ENCODE measurements at regions not wholly inside any gene's neighbourhood (a gene's known extent, or its start where the extent isn't known, plus 50 kb on each side); places are given as distances from the start of the nearest gene placed in this dataset.
A peak's percentile ranks its signal among the peaks of the same experiment; 100 is the strongest.

DNA sequence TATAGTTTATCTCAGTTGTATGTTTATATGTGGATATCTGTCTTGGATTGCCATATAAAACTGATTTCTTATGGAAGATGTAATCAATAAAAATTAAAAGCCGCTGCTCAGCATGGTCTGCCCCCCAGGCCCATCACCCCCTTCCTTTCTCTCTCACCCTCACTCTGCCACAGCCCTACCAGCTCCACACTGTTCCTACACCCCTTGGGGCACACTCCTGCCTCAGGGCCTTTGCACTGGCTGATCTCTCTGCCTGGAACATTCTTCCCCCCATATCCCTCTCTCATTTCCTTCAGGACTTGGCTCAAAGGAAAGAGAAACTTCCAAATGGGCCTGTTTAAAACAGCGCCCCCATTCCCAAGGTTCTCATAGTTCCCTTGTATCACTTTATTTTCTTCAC lies 63.1 kb downstream of the LRRC32 start:
- intact Hi-C loops (cut with DNase I; ENCODE audit: low total_unique reads): no loop called here
- Histone ChIP-seq H3K4me1 (peaks cover 0 to 7% of the 10 kb centered on the region in 2 donors), H3K27ac (no peak overlapping the region), H3K27me3 (no peaks in the 10 kb centered on the region), H3K36me3 (no peaks in the 10 kb centered on the region), H3K4me3 (no peak overlapping the region), H3K9me3 (no peaks in the 10 kb centered on the region)
- TF ChIP-seq, protein P1, sequence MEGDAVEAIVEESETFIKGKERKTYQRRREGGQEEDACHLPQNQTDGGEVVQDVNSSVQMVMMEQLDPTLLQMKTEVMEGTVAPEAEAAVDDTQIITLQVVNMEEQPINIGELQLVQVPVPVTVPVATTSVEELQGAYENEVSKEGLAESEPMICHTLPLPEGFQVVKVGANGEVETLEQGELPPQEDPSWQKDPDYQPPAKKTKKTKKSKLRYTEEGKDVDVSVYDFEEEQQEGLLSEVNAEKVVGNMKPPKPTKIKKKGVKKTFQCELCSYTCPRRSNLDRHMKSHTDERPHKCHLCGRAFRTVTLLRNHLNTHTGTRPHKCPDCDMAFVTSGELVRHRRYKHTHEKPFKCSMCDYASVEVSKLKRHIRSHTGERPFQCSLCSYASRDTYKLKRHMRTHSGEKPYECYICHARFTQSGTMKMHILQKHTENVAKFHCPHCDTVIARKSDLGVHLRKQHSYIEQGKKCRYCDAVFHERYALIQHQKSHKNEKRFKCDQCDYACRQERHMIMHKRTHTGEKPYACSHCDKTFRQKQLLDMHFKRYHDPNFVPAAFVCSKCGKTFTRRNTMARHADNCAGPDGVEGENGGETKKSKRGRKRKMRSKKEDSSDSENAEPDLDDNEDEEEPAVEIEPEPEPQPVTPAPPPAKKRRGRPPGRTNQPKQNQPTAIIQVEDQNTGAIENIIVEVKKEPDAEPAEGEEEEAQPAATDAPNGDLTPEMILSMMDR (IDR thresholded peaks at IDR 0.05): no peak
- no peak for TF ChIP-seq POLR2A (IDR thresholded peaks at IDR 0.05)
- no peak for TF ChIP-seq POLR2AphosphoS5 (IDR thresholded peaks at IDR 0.05)
- DNase-seq (ENCODE audit: low spot score in 2 of 2): no peak

DNA sequence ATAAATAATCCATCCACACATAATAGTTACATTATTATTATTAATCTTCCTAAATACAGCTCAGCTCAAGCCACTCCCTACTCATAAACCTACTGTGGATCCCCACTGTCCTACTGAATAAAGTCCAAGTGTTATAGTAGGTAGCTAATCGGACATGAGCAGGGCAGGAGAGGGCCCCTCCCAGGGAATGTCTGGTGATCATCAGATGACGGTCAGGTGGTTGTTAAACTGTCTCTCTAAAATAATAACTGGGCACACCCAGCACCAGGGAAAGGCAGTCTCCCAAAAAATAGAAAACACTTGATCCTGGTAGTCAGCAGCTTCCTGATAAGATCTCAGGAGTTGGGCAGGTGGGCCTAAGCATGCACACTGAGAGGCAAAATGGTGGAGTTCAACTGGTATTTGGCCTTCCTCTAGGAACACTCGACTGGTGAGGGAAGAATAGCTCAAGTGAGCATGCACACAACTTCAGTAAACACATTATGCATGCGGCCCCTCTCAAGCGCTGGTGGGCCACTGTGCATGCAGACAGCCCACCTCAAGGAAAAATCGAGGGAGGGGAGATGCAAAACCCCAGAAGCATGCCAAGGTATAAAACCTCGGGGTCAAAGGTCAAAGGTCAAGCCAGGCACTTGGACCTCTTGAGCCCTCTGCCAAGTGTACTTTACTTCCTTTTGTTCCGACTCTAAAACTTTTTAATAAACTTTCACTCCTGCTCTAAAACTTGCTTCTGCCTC lies 65.0 kb downstream of the LRRC32 start:
- no peaks in the 10 kb centered on the region for H3K9me3 ChIP-seq
- H3K36me3 ChIP-seq: no peaks in the 10 kb centered on the region
- TF ChIP-seq POLR2A (IDR thresholded peaks at IDR 0.05) (no peak), POLR2AphosphoS5 (IDR thresholded peaks at IDR 0.05) (no peak)
- TF ChIP-seq, protein P1 (IDR thresholded peaks at IDR 0.05): no peak
- H3K27me3 ChIP-seq: no peaks in the 10 kb centered on the region
- H3K4me3 ChIP-seq: no peak overlapping the region
- intact Hi-C loops (cut with DNase I; ENCODE audit: low total_unique reads): no loop called here
- DNase-seq (ENCODE audit: low spot score in 2 of 2): peak; percentile 13 to 43
- H3K27ac ChIP-seq: peak overlapping the region in 1 of 2 donors; percentile 83
- H3K4me1 ChIP-seq: peaks cover 0 to under 1% of the 10 kb centered on the region in 2 donors

DNA sequence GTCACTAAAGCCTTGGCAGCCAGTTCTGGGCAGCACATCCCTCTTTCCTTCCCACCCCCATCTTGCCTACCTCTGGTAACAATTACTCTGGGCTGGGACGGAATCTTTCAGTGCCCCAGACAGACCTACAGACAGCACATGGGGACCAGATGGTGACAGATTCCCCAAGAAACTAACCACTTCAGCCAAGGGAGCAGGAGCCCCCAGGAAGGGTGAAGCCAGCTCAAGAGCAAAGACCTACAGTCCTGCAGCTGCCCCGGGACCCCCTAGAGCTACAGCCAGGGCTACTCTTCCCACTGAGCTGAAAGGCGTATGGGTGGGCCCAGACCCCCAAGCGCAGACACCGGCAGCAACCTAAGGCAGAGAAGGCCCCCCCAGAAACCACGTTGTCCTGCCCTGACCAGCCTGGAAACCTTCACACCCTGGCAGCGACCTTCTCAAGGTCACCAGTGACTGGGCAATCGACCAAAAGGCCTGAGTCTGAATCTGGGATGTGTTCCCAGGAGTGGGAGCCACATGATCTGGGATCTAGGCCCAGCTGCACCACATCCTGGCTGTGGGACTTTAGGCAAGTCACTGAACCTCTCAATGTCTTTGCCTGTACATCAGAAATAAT lies 65.8 kb downstream of the LRRC32 start:
- H3K27ac ChIP-seq: peak overlapping the region; percentile 36 to 83
- TF ChIP-seq POLR2AphosphoS5 (IDR thresholded peaks at IDR 0.05) (no peak), POLR2A (IDR thresholded peaks at IDR 0.05) (no peak)
- TF ChIP-seq, protein P1 (IDR thresholded peaks at IDR 0.05): no peak
- no peaks in the 10 kb centered on the region for H3K9me3 ChIP-seq
- no peaks in the 10 kb centered on the region for H3K4me1 ChIP-seq
- intact Hi-C loops (cut with DNase I; ENCODE audit: low total_unique reads): no loop called here
- no peak overlapping the region for H3K4me3 ChIP-seq
- peak in 1 of 2 donors; percentile 19 for DNase-seq (ENCODE audit: low spot score in 2 of 2)
- no peaks in the 10 kb centered on the region for H3K27me3 ChIP-seq
- H3K36me3 ChIP-seq: no peaks in the 10 kb centered on the region

DNA sequence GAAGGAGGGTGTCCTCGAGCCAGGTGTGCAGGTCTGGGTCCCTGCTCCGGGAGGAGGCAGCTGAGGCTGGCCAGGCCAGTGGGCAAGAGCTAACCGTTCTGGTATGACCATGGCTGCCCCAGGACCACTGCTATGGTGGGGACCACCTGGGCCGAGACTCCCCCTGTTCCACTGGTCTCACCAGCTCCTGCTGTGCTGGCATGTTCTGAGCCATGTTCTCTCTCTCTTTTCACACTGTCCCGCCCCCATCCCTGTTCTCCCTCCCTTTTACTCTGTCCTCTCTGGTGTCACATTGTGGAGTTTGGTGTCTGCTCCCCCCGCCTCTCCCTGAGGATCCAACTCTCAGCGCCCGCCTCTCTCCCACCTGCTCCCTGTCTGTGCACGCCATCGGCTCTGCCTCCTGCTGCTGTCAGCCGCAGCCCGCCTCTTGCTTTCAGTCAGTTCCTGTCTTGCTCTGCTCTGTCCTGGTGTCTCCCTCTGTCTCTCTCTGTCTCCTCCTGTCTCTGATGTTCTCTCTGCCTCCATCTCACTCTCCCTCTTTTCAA lies 66.4 kb downstream of the LRRC32 start:
- H3K9me3 ChIP-seq: no peaks in the 10 kb centered on the region
- no peak overlapping the region for H3K4me3 ChIP-seq
- DNase-seq (ENCODE audit: low spot score in 2 of 2): peak; percentile 15 to 31
- no peaks in the 10 kb centered on the region for H3K36me3 ChIP-seq
- no peak for TF ChIP-seq POLR2A (IDR thresholded peaks at IDR 0.05)
- TF ChIP-seq POLR2AphosphoS5 (IDR thresholded peaks at IDR 0.05): no peak
- TF ChIP-seq, protein P1 (IDR thresholded peaks at IDR 0.05): no peak
- H3K27me3 ChIP-seq: no peaks in the 10 kb centered on the region
- H3K4me1 ChIP-seq: no peaks in the 10 kb centered on the region
- intact Hi-C loops (cut with DNase I; ENCODE audit: low total_unique reads): no loop called here
- H3K27ac ChIP-seq: peak overlapping the region; percentile 36 to 83

DNA sequence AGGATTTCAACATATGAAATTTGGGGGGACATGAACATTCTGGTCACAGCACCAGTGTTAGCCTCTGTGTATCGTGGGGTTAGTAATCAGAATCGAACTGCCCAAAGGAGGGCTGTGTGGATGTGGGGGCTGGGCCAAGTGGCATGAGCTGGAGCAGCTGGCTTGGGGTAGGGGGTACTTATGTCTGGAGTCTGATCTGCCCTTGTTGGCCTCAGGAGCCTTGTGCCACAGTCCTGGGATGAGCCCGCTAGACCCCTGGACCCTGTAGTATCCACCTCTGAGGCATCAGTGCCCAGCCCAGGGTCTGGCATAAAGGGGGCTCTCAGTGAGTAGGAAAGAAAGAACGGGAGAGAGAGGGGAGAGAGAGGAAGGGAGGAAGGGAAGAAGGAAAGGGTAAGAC lies 67.3 kb downstream of the LRRC32 start:
- Histone ChIP-seq H3K9me3 (no peaks in the 10 kb centered on the region), H3K27ac (peak overlapping the region; percentile 30 to 86), H3K4me1 (no peaks in the 10 kb centered on the region), H3K36me3 (no peaks in the 10 kb centered on the region), H3K4me3 (no peak overlapping the region), H3K27me3 (no peaks in the 10 kb centered on the region)
- DNase-seq (ENCODE audit: low spot score in 2 of 2): peak in 1 of 2 donors; percentile 31
- intact Hi-C loops (cut with DNase I; ENCODE audit: low total_unique reads): no loop called here
- TF ChIP-seq POLR2AphosphoS5 (IDR thresholded peaks at IDR 0.05) (no peak), POLR2A (IDR thresholded peaks at IDR 0.05) (no peak)
- TF ChIP-seq, protein P1 (IDR thresholded peaks at IDR 0.05): no peak
